Activated CD8-positive, alpha-beta T cell treated with anti-CD3 and anti-CD28 coated beads for 36 hours (primary cell): ENCODE measurements at regions not wholly inside any gene's neighbourhood (a gene's known extent, or its start where the extent isn't known, plus 50 kb on each side); places are given as distances from the start of the nearest gene placed in this dataset.

ENCODE experiments used
- ATAC-seq: fragments of 200-7000 bp; cut with Tn5 transposase; one replicate; pipeline ENCODE4 v1.10.0; 2021; ENCODE audit warnings: mild to moderate bottlenecking, moderate library complexity
- CTCF ChIA-PET: fragments of 350-600 bp; sonication (Branson Sonifier 250); formaldehyde crosslinking; loops from one replicate; lab custom pipeline; 2021; ENCODE audit warnings: antibody characterized with exemption; lab: Charles Lee
- POLR2A ChIA-PET: fragments of 350-600 bp; sonication (Branson Sonifier 250); formaldehyde crosslinking; loops from one replicate; lab custom pipeline; 2021; ENCODE audit warnings: antibody characterized with exemption; lab: Charles Lee
- DNase-seq: peaks from one replicate; pipeline ENCODE4 v3.0.0-alpha.2; 2020
- H3K27ac Mint-ChIP-seq: one replicate; pipeline ENCODE4 v1.8.0; 2021; ENCODE audit warnings: mild to moderate bottlenecking, mixed read lengths
- H3K27me3 Mint-ChIP-seq: one replicate; pipeline ENCODE4 v1.8.0; 2021; ENCODE audit warnings: mixed read lengths
- H3K36me3 Mint-ChIP-seq: one replicate; pipeline ENCODE4 v1.8.0; 2021; ENCODE audit warnings: low read depth, mixed read lengths
- H3K4me1 Mint-ChIP-seq: one replicate; pipeline ENCODE4 v1.8.0; 2021; ENCODE audit warnings: low read depth, mixed read lengths
- H3K4me3 Mint-ChIP-seq: one replicate; pipeline ENCODE4 v1.8.0; 2021; ENCODE audit warnings: mild to moderate bottlenecking, moderate library complexity, mixed read lengths
- H3K9me3 Mint-ChIP-seq: one replicate; pipeline ENCODE4 v1.8.0; 2021; ENCODE audit warnings: mixed read lengths
- intact Hi-C: fragments of 100-400 bp; cut with micrococcal nuclease; formaldehyde crosslinking; loops from one replicate; pipeline ENCODE4 v1.10.0; 2022
- TF ChIP-seq, protein P1 (sequence below): fragments of 200-600 bp; IDR thresholded peaks from one replicate; pipeline ENCODE4 v1.8.0; 2022; ENCODE audit warnings: antibody characterized with exemption, mild to moderate bottlenecking

GRCh38 chr3:127137757-127138536 is 55.0 kb upstream of the PRR23E start:
- no peak for ATAC-seq
- DNase-seq, result no peak
- Mint-ChIP-seq H3K9me3 (peaks cover under 1% of the 10 kb centered on the region), H3K4me1 (peaks cover 4% of the 10 kb centered on the region), H3K27ac (no peak overlapping the region), H3K4me3 (no peak overlapping the region), H3K27me3 (peaks cover 33% of the 10 kb centered on the region), H3K36me3 (no peaks in the 10 kb centered on the region)
- intact Hi-C loops, result no loop called here
- CTCF ChIA-PET, result no interaction called here
- POLR2A ChIA-PET, result no interaction called here
- TF ChIP-seq, protein P1, sequence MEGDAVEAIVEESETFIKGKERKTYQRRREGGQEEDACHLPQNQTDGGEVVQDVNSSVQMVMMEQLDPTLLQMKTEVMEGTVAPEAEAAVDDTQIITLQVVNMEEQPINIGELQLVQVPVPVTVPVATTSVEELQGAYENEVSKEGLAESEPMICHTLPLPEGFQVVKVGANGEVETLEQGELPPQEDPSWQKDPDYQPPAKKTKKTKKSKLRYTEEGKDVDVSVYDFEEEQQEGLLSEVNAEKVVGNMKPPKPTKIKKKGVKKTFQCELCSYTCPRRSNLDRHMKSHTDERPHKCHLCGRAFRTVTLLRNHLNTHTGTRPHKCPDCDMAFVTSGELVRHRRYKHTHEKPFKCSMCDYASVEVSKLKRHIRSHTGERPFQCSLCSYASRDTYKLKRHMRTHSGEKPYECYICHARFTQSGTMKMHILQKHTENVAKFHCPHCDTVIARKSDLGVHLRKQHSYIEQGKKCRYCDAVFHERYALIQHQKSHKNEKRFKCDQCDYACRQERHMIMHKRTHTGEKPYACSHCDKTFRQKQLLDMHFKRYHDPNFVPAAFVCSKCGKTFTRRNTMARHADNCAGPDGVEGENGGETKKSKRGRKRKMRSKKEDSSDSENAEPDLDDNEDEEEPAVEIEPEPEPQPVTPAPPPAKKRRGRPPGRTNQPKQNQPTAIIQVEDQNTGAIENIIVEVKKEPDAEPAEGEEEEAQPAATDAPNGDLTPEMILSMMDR, result no peak

DNA sequence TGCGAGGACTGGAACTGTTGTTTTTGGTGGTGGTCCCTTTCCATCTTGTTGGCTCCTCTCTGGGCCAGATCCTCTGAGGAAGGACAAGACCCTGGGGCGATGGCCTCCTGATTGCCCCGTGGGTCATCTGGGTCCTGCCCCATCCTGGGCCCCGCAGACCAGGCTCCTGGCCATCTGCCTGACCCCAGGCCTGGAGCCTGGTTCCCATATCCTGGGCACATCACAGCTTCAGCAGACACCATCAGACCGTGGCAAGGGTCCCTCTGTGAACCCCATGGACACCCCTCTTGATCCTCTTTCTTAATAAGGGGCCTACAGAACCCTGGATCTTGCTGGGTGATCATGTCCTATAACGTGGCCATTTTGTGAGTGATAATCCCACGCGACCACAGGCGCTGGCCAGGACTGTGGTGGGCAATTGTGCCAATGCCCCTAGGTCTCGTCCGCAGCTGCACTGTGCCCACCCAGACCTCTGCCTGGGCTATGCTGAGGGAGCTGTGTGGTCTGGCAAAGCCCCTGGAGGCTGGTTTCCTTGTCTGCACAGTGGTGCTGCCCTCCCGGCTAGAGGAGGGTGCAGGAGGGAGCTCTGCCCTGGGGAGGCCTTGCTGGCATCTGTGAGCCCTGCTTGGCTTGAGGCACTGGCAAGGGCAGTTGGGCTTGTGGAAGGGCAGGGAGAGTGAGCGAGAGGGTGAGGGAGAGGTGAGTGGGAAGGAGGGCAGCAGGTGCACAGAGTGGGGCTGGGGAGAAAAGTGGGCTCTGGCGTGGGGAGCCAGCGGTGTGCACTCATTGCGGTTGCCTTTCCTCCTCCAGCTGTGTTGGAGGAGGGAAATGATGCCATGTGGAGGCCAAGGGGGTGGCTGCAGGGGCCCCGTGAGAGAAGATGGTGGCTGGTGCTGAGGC is 53.1 kb upstream of the PRR23E start:
- H3K27me3 Mint-ChIP-seq, result peaks cover 25% of the 10 kb centered on the region
- H3K4me1 Mint-ChIP-seq, result peaks cover 3% of the 10 kb centered on the region
- H3K27ac Mint-ChIP-seq, result no peak overlapping the region
- POLR2A ChIA-PET, result no interaction called here
- CTCF ChIA-PET, result no interaction called here
- DNase-seq (no peak), ATAC-seq (no peak)
- H3K9me3 Mint-ChIP-seq, result peaks cover 3% of the 10 kb centered on the region
- TF ChIP-seq, protein P1, result no peak
- no peak overlapping the region for H3K4me3 Mint-ChIP-seq
- H3K36me3 Mint-ChIP-seq, result no peaks in the 10 kb centered on the region
- intact Hi-C loops, result no loop called here

DNA sequence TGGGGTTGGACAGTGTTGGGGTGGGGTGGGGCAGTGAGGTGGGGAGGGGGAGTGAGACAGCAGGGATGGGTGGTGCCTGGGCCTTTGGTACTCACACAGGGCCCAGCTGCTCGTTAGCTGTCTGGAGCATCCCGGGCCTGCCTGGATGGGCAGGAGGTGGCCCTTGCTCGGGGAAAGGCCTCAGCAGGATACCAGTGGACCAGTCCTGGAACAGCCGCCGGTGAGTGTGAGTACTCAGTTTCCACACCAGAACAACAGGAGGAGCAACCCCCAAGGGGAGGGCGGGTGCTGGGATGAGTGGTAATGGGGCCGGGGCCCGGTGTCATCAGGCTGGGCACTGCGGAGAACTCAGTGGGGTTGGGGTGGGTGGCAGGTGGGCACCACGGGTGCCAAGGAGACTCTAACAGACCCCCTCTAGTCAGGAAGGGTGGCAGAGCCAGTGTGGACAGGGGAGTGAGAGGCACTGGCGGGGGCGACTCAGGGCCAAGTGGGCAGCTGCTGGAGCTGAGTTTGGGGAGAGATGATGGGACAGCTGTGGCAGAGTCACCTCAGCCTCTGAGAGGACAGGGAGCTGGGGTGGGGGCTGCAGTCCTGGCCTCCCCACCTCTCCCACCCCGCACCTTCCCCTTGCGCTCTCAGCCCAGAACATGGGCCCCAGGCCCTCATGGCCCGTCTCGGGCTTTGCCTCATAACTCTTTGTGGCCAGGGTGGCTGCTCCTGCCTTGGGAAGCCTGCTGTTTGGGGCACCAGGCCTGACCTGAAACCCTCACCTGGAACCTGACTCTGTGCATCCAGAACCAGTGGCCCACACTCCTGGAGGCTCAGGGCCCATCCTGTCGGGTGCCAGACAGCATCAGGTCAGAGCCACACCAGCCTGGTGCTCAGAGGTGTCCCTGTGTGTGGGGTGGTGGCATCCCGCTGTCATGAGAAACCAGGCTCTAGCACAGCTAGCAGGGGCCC is 52.1 kb upstream of the PRR23E start:
- DNase-seq (no peak), ATAC-seq (no peak)
- Mint-ChIP-seq H3K27me3 (peaks cover 19% of the 10 kb centered on the region), H3K36me3 (no peaks in the 10 kb centered on the region), H3K27ac (no peak overlapping the region), H3K4me1 (no peaks in the 10 kb centered on the region), H3K4me3 (no peak overlapping the region), H3K9me3 (peaks cover 3% of the 10 kb centered on the region)
- POLR2A ChIA-PET, result no interaction called here
- TF ChIP-seq, protein P1, result no peak
- intact Hi-C loops, result no loop called here
- CTCF ChIA-PET, result no interaction called here

DNA sequence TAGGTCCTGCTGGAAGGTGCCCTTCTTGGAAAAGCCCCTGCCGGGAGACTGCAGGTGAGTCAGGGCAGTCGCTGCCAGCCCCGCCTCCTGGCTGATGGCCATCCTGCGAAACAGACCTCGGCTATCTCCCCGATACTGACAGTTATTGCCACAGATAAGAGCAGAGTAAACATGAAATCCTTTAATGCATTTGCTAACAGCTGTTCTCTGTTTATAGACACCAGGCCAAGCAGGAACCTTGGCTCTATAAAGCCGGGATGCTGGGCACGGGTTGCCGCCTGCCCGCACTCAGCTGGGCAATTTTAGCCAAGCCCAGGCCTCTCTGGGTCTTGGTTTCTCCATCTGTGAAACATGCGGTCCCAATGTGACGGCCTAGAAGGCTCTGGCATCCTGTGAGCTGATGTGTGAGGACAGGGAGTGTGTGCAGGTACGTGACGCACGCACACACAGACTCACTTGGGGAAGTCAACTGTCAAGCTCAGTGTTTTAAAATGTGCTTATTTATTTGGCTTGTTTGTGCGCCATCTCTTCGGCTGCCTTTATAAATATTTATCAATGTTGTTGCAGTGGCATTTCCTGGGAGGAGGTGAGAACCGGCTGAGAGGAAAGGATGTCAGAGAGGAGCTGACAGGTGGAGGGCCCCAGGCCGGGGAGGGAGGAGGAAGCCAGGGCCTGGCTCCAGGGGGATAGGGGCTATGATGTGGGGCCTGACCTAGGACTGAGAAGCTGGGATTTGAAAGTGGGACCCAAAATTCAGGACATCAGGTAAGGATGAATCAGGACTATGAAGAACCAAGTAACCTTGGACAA is 50.8 kb upstream of the PRR23E start:
- H3K4me1 Mint-ChIP-seq, result no peaks in the 10 kb centered on the region
- no peaks in the 10 kb centered on the region for H3K36me3 Mint-ChIP-seq
- intact Hi-C loops, result no loop called here
- DNase-seq, result no peak
- H3K27ac Mint-ChIP-seq, result no peak overlapping the region
- CTCF ChIA-PET, result no interaction called here
- TF ChIP-seq, protein P1, result no peak
- H3K27me3 Mint-ChIP-seq, result peaks cover 12% of the 10 kb centered on the region
- no peak overlapping the region for H3K4me3 Mint-ChIP-seq
- no peak for ATAC-seq
- POLR2A ChIA-PET, result no interaction called here
- H3K9me3 Mint-ChIP-seq, result peaks cover 3% of the 10 kb centered on the region
